ENCODE measurements at regions not wholly inside any gene's neighbourhood (a gene's known extent, or its start where the extent isn't known, plus 50 kb on each side); places are given as distances from the start of the nearest gene placed in this dataset.

DNA sequence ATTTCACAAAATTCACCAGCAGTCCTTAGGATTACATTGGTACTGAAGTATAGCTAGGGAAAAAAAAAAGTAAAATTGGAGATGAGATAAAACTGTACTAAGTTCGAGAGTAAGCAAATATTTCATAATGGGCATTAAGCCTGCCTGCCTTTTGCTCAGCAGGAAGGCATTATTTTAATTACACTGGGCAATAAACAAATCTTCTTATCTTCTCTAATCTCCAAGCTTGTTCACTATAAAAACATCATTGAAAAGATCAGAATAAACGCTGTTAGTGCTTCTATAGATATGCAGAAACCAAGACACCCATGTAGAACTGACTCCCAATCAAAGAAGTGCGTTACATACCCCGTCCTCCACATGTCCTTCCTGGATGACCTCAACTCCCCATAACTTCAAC is 174.2 kb upstream of the CHODL start:
- Histone ChIP-seq H3K9ac (ENCODE audit: low read depth, low read length, poor library complexity, severe bottlenecking) (no peak overlapping the region), H3K4me3 (ENCODE audit: low read length, poor library complexity, severe bottlenecking) (no peak overlapping the region), H3K9me3 (ENCODE audit: insufficient read depth, low read depth, low read length) (no peaks in the 10 kb centered on the region), H3K4me1 (ENCODE audit: insufficient read depth, low read length, poor library complexity, severe bottlenecking) (no peaks in the 10 kb centered on the region), H3K36me3 (ENCODE audit: insufficient read depth, low read length) (no peaks in the 10 kb centered on the region), H3F3A (ENCODE audit: low read depth) (no peaks in the 10 kb centered on the region), H3K27me3 (ENCODE audit: insufficient read depth, low read length, poor library complexity, severe bottlenecking) (no peaks in the 10 kb centered on the region), H3K4me2 (ENCODE audit: low read depth, low read length, poor library complexity, severe bottlenecking) (no peak overlapping the region), H4K20me1 (ENCODE audit: insufficient read depth, low read length, poor library complexity, severe bottlenecking) (no peaks in the 10 kb centered on the region), H2AFZ (ENCODE audit: low read length) (no peak overlapping the region), H3K9me2 (replicated peaks; ENCODE audit: low read depth, low read length) (no peaks in the 10 kb centered on the region), H3K79me2 (ENCODE audit: insufficient read depth, low read length) (no peaks in the 10 kb centered on the region)
- no peak for TF ChIP-seq EZH2phosphoT487 (IDR thresholded peaks at IDR 0.05; ENCODE audit: borderline replicate concordance)
- TF ChIP-seq CTCF (conservative IDR thresholded peaks at IDR 0.05; ENCODE audit: low read length) = no peak

GRCh38 chr21:18069875-18070274 is 174.8 kb upstream of the CHODL start:
- H3K4me1 ChIP-seq (ENCODE audit: insufficient read depth, low read length, poor library complexity, severe bottlenecking) = no peaks in the 10 kb centered on the region
- no peak overlapping the region for H3K9ac ChIP-seq (ENCODE audit: low read depth, low read length, poor library complexity, severe bottlenecking)
- no peak overlapping the region for H2AFZ ChIP-seq (ENCODE audit: low read length)
- H3F3A ChIP-seq (ENCODE audit: low read depth) = no peaks in the 10 kb centered on the region
- no peaks in the 10 kb centered on the region for H3K36me3 ChIP-seq (ENCODE audit: insufficient read depth, low read length)
- TF ChIP-seq CTCF (conservative IDR thresholded peaks at IDR 0.05; ENCODE audit: low read length) = no peak
- TF ChIP-seq EZH2phosphoT487 (IDR thresholded peaks at IDR 0.05; ENCODE audit: borderline replicate concordance) = no peak
- no peaks in the 10 kb centered on the region for H3K27me3 ChIP-seq (ENCODE audit: insufficient read depth, low read length, poor library complexity, severe bottlenecking)
- no peaks in the 10 kb centered on the region for H3K9me2 ChIP-seq (replicated peaks; ENCODE audit: low read depth, low read length)
- no peak overlapping the region for H3K4me3 ChIP-seq (ENCODE audit: low read length, poor library complexity, severe bottlenecking)
- no peaks in the 10 kb centered on the region for H4K20me1 ChIP-seq (ENCODE audit: insufficient read depth, low read length, poor library complexity, severe bottlenecking)
- no peaks in the 10 kb centered on the region for H3K79me2 ChIP-seq (ENCODE audit: insufficient read depth, low read length)
- no peak overlapping the region for H3K4me2 ChIP-seq (ENCODE audit: low read depth, low read length, poor library complexity, severe bottlenecking)
- no peaks in the 10 kb centered on the region for H3K9me3 ChIP-seq (ENCODE audit: insufficient read depth, low read depth, low read length)

DNA sequence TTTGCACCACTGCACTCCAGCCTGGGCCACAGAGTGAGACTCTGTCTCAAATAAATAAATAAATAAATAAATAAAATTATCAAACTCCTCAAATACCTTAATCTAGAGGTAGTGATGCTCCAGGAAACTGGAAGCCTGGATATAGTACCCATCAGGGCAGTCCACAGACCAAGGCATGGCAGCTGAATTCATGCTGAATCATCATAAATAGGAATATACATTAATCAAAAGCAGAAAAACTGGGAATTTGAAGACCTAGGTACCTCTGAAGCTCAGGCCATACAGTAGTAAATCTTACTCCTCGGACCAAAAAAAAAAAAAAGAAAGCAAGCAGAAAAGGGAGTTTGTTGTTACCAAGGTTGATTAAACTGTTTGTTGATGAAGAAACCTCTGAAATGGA is 184.2 kb upstream of the CHODL start:
- Histone ChIP-seq H3K4me2 (ENCODE audit: low read depth, low read length, poor library complexity, severe bottlenecking) (no peak overlapping the region), H3K79me2 (ENCODE audit: insufficient read depth, low read length) (no peaks in the 10 kb centered on the region), H2AFZ (ENCODE audit: low read length) (no peak overlapping the region), H3K9me2 (replicated peaks; ENCODE audit: low read depth, low read length) (no peaks in the 10 kb centered on the region), H4K20me1 (ENCODE audit: insufficient read depth, low read length, poor library complexity, severe bottlenecking) (no peaks in the 10 kb centered on the region), H3K4me3 (ENCODE audit: low read length, poor library complexity, severe bottlenecking) (no peak overlapping the region), H3F3A (ENCODE audit: low read depth) (no peaks in the 10 kb centered on the region), H3K9ac (ENCODE audit: low read depth, low read length, poor library complexity, severe bottlenecking) (no peak overlapping the region), H3K36me3 (ENCODE audit: insufficient read depth, low read length) (no peaks in the 10 kb centered on the region), H3K27me3 (ENCODE audit: insufficient read depth, low read length, poor library complexity, severe bottlenecking) (no peaks in the 10 kb centered on the region), H3K4me1 (ENCODE audit: insufficient read depth, low read length, poor library complexity, severe bottlenecking) (no peaks in the 10 kb centered on the region), H3K9me3 (ENCODE audit: insufficient read depth, low read depth, low read length) (no peaks in the 10 kb centered on the region)
- TF ChIP-seq EZH2phosphoT487 (IDR thresholded peaks at IDR 0.05; ENCODE audit: borderline replicate concordance) (no peak), CTCF (conservative IDR thresholded peaks at IDR 0.05; ENCODE audit: low read length) (no peak)

All from Loucy (cell line).